ENCODE measurements at regions not wholly inside any gene's neighbourhood (a gene's known extent, or its start where the extent isn't known, plus 50 kb on each side); places are given as distances from the start of the nearest gene placed in this dataset.

DNA sequence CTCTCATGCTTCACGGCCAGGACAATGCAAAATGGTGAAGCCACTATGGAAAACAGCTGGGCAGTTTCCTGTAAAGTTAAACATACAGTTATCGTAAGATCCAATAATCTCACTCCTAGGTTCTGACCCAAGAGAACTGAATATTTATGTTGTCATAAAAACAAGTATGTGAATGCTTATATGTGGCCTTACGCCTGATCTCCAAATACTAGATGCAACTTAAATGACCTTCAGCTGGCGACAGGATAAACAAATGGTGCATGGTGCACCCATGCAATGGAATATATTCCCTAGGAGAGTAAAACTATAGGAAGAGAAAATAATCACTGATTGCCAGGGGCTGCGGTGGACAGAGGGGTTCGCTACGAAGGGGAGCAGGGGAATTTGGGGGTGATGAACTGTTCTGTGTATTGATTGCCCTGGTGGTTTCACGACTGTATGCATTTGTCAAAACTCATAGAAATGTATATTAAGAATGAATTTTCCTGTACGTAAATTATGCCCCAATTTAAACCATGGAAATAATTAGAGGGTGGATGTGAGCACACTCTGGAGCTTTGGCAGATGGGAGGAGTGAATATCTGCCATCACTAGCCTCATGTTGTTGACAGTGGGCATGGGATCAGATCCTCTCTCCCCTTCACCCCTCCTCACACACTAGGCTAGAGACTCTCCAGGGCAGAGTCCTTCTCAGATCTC is 100.8 kb upstream of the MYCN start:
- FAIRE-seq (no peak), DNase-seq (ENCODE audit: insufficient read length, low spot score) (no peak)
- TF ChIP-seq POLR2A (IDR thresholded peaks at IDR 0.05; ENCODE audit: low read depth, low read length) = no peak
- no peak for TF ChIP-seq PAX5 (IDR thresholded peaks at IDR 0.05; ENCODE audit: insufficient read depth, low read length, severe bottlenecking)
- no peak for TF ChIP-seq TAF1 (IDR thresholded peaks at IDR 0.05; ENCODE audit: low read depth, low read length)
- TF ChIP-seq POLR2AphosphoS5 (IDR thresholded peaks at IDR 0.05; ENCODE audit: low read depth, low read length) = no peak
- TF ChIP-seq SPI1 (IDR thresholded peaks at IDR 0.05; ENCODE audit: low read depth, low read length) = no peak
- TF ChIP-seq POU2F2 (IDR thresholded peaks at IDR 0.05; ENCODE audit: low read depth, low read length) = no peak

- TF ChIP-seq POLR2AphosphoS5 (IDR thresholded peaks at IDR 0.05; ENCODE audit: low read depth, low read length) (no peak), TAF1 (IDR thresholded peaks at IDR 0.05; ENCODE audit: low read depth, low read length) (no peak), POLR2A (IDR thresholded peaks at IDR 0.05; ENCODE audit: low read depth, low read length) (no peak), POU2F2 (IDR thresholded peaks at IDR 0.05; ENCODE audit: low read depth, low read length) (no peak), PAX5 (IDR thresholded peaks at IDR 0.05; ENCODE audit: insufficient read depth, low read length, severe bottlenecking) (no peak), SPI1 (IDR thresholded peaks at IDR 0.05; ENCODE audit: low read depth, low read length) (no peak)
- no peak for DNase-seq (ENCODE audit: insufficient read length, low spot score)
Measured at GRCh38 chr2:15840148-15840547, 100.2 kb upstream of the MYCN start.

GRCh38 chr2:15840969-15841368 is 99.4 kb upstream of the MYCN start:
- TF ChIP-seq SPI1 (IDR thresholded peaks at IDR 0.05; ENCODE audit: low read depth, low read length) (no peak), PAX5 (IDR thresholded peaks at IDR 0.05; ENCODE audit: insufficient read depth, low read length, severe bottlenecking) (no peak), TAF1 (IDR thresholded peaks at IDR 0.05; ENCODE audit: low read depth, low read length) (no peak), POLR2AphosphoS5 (IDR thresholded peaks at IDR 0.05; ENCODE audit: low read depth, low read length) (no peak), POLR2A (IDR thresholded peaks at IDR 0.05; ENCODE audit: low read depth, low read length) (no peak), POU2F2 (IDR thresholded peaks at IDR 0.05; ENCODE audit: low read depth, low read length) (no peak)
- no peak for FAIRE-seq
- no peak for DNase-seq (ENCODE audit: insufficient read length, low spot score)

More at GRCh38 chr2:15840148-15840547, 100.2 kb upstream of the MYCN start:
- no peak for FAIRE-seq

DNA sequence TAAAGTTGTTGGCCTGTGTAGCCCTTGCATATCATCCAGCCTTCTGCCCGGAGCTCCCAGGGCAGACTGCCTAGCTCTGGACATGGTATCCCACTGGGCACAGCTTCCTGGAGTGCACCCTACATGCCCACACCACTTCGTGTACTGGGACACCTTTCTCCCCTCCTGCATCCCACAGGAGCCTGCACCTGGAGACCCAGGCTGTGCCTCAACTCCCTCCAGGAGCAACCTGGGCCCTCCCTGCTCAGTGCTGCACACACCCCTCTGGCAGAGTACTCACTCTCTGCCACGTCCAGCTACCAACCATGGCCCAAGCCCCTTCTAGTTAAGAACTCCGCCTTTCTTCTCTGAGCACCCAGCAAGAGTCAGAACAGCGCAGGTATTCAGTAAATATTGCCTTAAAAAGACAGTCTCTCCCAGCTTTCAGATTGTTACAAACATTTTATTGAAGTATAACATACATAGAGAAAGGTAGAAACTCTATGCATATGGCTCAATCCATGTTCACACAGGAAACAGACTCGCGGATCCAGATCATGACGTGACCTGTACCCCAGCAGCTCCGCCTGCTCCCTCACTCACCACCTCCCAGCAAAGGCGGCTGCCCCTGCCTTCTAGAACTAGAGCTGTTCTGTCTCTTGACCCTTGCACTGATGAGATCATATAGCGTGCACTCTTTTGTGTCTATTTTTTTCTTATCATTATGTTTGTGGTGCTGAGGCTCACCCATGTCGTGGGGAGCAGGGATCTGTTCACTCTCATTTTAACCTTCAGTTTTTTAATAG is 98.4 kb upstream of the MYCN start:
- no peak for DNase-seq (ENCODE audit: insufficient read length, low spot score)
- FAIRE-seq = no peak
- TF ChIP-seq PAX5 (IDR thresholded peaks at IDR 0.05; ENCODE audit: insufficient read depth, low read length, severe bottlenecking) = no peak
- no peak for TF ChIP-seq SPI1 (IDR thresholded peaks at IDR 0.05; ENCODE audit: low read depth, low read length)
- no peak for TF ChIP-seq POLR2AphosphoS5 (IDR thresholded peaks at IDR 0.05; ENCODE audit: low read depth, low read length)
- TF ChIP-seq POLR2A (IDR thresholded peaks at IDR 0.05; ENCODE audit: low read depth, low read length) = no peak
- no peak for TF ChIP-seq TAF1 (IDR thresholded peaks at IDR 0.05; ENCODE audit: low read depth, low read length)
- TF ChIP-seq POU2F2 (IDR thresholded peaks at IDR 0.05; ENCODE audit: low read depth, low read length) = no peak

- DNase-seq (ENCODE audit: insufficient read length, low spot score) = no peak
- no peak for FAIRE-seq
- TF ChIP-seq POLR2AphosphoS5 (IDR thresholded peaks at IDR 0.05; ENCODE audit: low read depth, low read length) (no peak), POLR2A (IDR thresholded peaks at IDR 0.05; ENCODE audit: low read depth, low read length) (no peak), TAF1 (IDR thresholded peaks at IDR 0.05; ENCODE audit: low read depth, low read length) (no peak), POU2F2 (IDR thresholded peaks at IDR 0.05; ENCODE audit: low read depth, low read length) (no peak), PAX5 (IDR thresholded peaks at IDR 0.05; ENCODE audit: insufficient read depth, low read length, severe bottlenecking) (no peak), SPI1 (IDR thresholded peaks at IDR 0.05; ENCODE audit: low read depth, low read length) (no peak)
Measured at GRCh38 chr2:15842758-15843666, 97.3 kb upstream of the MYCN start.

GRCh38 chr2:15844211-15844801 is 96.0 kb upstream of the MYCN start:
- no peak for DNase-seq (ENCODE audit: insufficient read length, low spot score)
- TF ChIP-seq PAX5 (IDR thresholded peaks at IDR 0.05; ENCODE audit: insufficient read depth, low read length, severe bottlenecking) (no peak), POU2F2 (IDR thresholded peaks at IDR 0.05; ENCODE audit: low read depth, low read length) (no peak), SPI1 (IDR thresholded peaks at IDR 0.05; ENCODE audit: low read depth, low read length) (no peak), TAF1 (IDR thresholded peaks at IDR 0.05; ENCODE audit: low read depth, low read length) (no peak), POLR2AphosphoS5 (IDR thresholded peaks at IDR 0.05; ENCODE audit: low read depth, low read length) (no peak), POLR2A (IDR thresholded peaks at IDR 0.05; ENCODE audit: low read depth, low read length) (no peak)

DNA sequence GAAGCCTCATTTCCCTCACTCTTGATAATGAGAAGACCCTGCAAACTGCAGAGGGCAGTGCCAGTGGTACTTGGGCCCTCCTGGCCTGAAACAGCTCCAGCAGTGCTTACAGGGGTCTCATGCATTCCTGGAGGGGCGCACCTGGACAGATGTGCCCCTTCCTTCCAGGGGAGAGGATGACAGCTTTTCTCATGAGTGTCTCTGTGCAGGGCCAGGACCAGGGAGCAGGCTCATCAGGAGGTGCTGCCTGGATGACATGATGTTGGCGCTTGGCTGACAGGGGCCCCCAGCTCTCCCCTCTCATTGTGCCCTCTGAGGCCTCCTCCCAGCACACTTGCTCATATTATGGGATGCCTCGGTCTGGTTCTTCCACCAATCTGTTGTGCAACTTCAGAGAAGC is 95.1 kb upstream of the MYCN start:
- no peak for DNase-seq (ENCODE audit: insufficient read length, low spot score)
- no peak for FAIRE-seq
- TF ChIP-seq TAF1 (IDR thresholded peaks at IDR 0.05; ENCODE audit: low read depth, low read length) = no peak
- no peak for TF ChIP-seq SPI1 (IDR thresholded peaks at IDR 0.05; ENCODE audit: low read depth, low read length)
- no peak for TF ChIP-seq PAX5 (IDR thresholded peaks at IDR 0.05; ENCODE audit: insufficient read depth, low read length, severe bottlenecking)
- no peak for TF ChIP-seq POLR2A (IDR thresholded peaks at IDR 0.05; ENCODE audit: low read depth, low read length)
- no peak for TF ChIP-seq POLR2AphosphoS5 (IDR thresholded peaks at IDR 0.05; ENCODE audit: low read depth, low read length)
- no peak for TF ChIP-seq POU2F2 (IDR thresholded peaks at IDR 0.05; ENCODE audit: low read depth, low read length)

More at GRCh38 chr2:15844211-15844801, 96.0 kb upstream of the MYCN start:
- no peak for FAIRE-seq

- no peak for TF ChIP-seq TAF1 (IDR thresholded peaks at IDR 0.05; ENCODE audit: low read depth, low read length)
- TF ChIP-seq POLR2AphosphoS5 (IDR thresholded peaks at IDR 0.05; ENCODE audit: low read depth, low read length) = no peak
- no peak for TF ChIP-seq POU2F2 (IDR thresholded peaks at IDR 0.05; ENCODE audit: low read depth, low read length)
- TF ChIP-seq PAX5 (IDR thresholded peaks at IDR 0.05; ENCODE audit: insufficient read depth, low read length, severe bottlenecking) = no peak
- TF ChIP-seq POLR2A (IDR thresholded peaks at IDR 0.05; ENCODE audit: low read depth, low read length) = no peak
- no peak for TF ChIP-seq SPI1 (IDR thresholded peaks at IDR 0.05; ENCODE audit: low read depth, low read length)
Measured at GRCh38 chr2:15845737-15846405, 94.5 kb upstream of the MYCN start.

More at GRCh38 chr2:15845737-15846405, 94.5 kb upstream of the MYCN start:
- no peak for DNase-seq (ENCODE audit: insufficient read length, low spot score)
- no peak for FAIRE-seq
